Neuron (in vitro differentiated cells): ENCODE measurements at regions not wholly inside any gene's neighbourhood (a gene's known extent, or its start where the extent isn't known, plus 50 kb on each side); places are given as distances from the start of the nearest gene placed in this dataset.
A peak's percentile ranks its signal among the peaks of the same experiment; 100 is the strongest.
"Not testable (repeated sequence)": the region's sequence is repeated elsewhere in the genome, so short reads cannot be mapped to it uniquely, and the experiment has no call there.

Source experiments
- H2AFZ ChIP-seq: one replicate; pipeline ENCODE4 v1.6.1; 2013; ENCODE audit warnings: low read depth, mild to moderate bottlenecking, inconsistent platforms, low read length, moderate library complexity
- H3K27me3 ChIP-seq: one replicate; pipeline ENCODE4 v1.6.1; 2013; ENCODE audit warnings: low read length; ENCODE audit not compliant: insufficient read depth
- H3K36me3 ChIP-seq: one replicate; pipeline ENCODE4 v1.6.1; 2013; ENCODE audit warnings: low read length; ENCODE audit not compliant: insufficient read depth
- H3K4me1 ChIP-seq: one replicate; pipeline ENCODE4 v1.6.1; 2013; ENCODE audit warnings: low read length; ENCODE audit not compliant: insufficient read depth
- H3K4me3 ChIP-seq: 2 replicates; pipeline ENCODE4 v1.5.1; 2013; ENCODE audit warnings: mild to moderate bottlenecking, low read length, moderate library complexity
- H3K9me3 ChIP-seq: one replicate; pipeline ENCODE4 v1.6.1; 2013; ENCODE audit warnings: low read length

DNA sequence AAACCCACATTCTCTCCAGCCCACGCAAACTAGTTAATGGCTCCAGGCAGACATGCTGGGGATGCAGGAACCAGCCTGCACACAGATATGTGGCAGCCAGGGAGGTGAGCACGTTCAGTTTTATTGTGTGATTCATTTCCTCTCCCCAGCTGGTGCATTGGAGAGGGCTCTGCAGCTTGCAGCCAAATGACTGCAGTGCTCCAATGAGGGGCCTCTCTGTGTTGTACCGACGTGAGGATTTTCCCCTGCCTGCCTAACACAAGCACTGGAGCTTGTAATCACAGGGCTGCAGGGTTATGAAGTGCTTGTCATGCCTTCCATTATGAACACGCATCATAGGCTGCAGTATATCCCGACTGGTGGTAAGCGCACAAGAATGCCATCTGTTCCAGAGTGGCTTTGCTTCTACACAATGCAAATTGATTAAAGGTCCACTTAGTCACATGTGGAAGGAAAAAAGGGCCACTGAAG is 92.3 kb upstream of the THUMPD2 start:
- no peaks in the 10 kb centered on the region for H3K27me3 ChIP-seq
- no peaks in the 10 kb centered on the region for H3K4me1 ChIP-seq
- no peaks in the 10 kb centered on the region for H3K36me3 ChIP-seq
- H3K4me3 ChIP-seq: no peak overlapping the region
- H3K9me3 ChIP-seq: no peaks in the 10 kb centered on the region
- no peak overlapping the region for H2AFZ ChIP-seq

GRCh38 chr2:39870871-39871270 is 91.8 kb upstream of the THUMPD2 start:
- H3K27me3 ChIP-seq: no peaks in the 10 kb centered on the region
- H3K4me1 ChIP-seq: no peaks in the 10 kb centered on the region
- H3K4me3 ChIP-seq: no peak overlapping the region
- no peaks in the 10 kb centered on the region for H3K36me3 ChIP-seq
- H3K9me3 ChIP-seq: no peaks in the 10 kb centered on the region
- no peak overlapping the region for H2AFZ ChIP-seq

DNA sequence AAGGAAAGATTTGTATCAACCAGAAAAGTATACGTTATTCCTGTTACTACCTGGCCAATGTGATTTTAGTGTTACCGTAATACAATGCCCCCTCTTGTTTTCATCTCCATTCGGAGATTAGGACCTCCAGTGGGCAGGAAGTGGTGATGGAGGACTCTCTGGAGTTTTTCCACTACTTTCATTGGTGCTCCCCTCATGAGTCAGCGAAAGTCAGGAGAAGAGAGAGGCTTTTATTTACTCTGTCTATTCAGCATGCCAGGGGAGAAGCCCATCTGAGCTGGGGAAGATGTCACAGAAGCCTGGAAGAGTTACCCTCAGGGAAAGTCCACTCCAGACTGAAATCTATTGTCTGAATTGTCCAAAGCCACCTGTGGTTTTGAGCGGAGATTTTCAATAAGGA is 88.2 kb upstream of the THUMPD2 start:
- no peaks in the 10 kb centered on the region for H3K4me1 ChIP-seq
- H2AFZ ChIP-seq: no peak overlapping the region
- no peak overlapping the region for H3K4me3 ChIP-seq

GRCh38 chr2:39865751-39866150 is 86.7 kb upstream of the THUMPD2 start:
- no peaks in the 10 kb centered on the region for H3K36me3 ChIP-seq
- no peak overlapping the region for H3K4me3 ChIP-seq
- no peaks in the 10 kb centered on the region for H3K4me1 ChIP-seq
- no peaks in the 10 kb centered on the region for H3K27me3 ChIP-seq
- H3K9me3 ChIP-seq: no peaks in the 10 kb centered on the region
- H2AFZ ChIP-seq: no peak overlapping the region

More for the DNA sequence above, 88.2 kb upstream of the THUMPD2 start:
- Histone ChIP-seq H3K36me3 (no peaks in the 10 kb centered on the region), H3K9me3 (no peaks in the 10 kb centered on the region), H3K27me3 (no peaks in the 10 kb centered on the region)

GRCh38 chr2:39863672-39864071 is 84.6 kb upstream of the THUMPD2 start:
- not testable (repeated sequence) for H3K27me3 ChIP-seq, H3K9me3 ChIP-seq, H3K36me3 ChIP-seq, H2AFZ ChIP-seq, H3K4me3 ChIP-seq, H3K4me1 ChIP-seq

DNA sequence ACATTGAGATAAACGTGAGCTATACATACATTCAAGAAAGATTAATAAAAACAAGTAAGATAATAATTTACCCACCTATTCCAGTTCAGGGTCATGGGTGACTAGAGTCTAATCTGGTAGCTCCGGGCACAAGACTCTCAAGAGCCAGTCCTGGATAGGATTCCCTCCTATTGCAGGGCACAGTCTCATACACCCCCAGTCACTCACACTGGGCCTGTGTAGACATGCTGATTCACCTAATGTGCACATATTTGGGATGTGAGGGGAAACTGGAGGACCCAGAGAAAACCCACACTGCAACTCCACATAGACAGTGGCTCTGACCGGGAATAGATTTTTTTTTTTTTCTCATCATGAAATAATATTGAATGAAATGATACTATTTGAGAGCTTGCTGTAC is 81.5 kb upstream of the THUMPD2 start:
- Histone ChIP-seq H3K4me1 (peaks cover 6% of the 10 kb centered on the region), H3K9me3 (no peaks in the 10 kb centered on the region), H2AFZ (no peak overlapping the region), H3K27me3 (no peaks in the 10 kb centered on the region), H3K4me3 (no peak overlapping the region), H3K36me3 (no peaks in the 10 kb centered on the region)

DNA sequence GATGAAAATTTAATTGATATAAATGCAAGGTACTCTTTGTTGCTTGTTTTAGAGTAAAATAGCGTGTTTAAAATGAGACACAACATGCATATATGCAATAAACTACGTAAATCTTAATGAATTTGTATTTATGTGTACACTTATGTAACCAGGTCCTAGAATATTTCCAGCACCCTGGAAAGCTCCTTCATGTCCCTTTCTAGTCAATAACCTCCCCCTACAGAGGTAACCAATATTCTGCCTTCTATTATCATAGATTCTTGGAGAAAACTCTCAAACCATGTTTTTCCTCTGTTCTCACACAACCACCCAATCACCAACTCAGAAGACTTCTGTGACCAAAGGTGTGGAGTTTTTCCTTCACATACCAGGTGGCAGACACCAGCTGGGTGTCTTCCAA is 79.6 kb upstream of the THUMPD2 start:
- H3K36me3 ChIP-seq: no peaks in the 10 kb centered on the region
- H2AFZ ChIP-seq: no peak overlapping the region
- no peaks in the 10 kb centered on the region for H3K27me3 ChIP-seq
- H3K4me3 ChIP-seq: no peak overlapping the region
- H3K4me1 ChIP-seq: peaks cover 6% of the 10 kb centered on the region
- no peaks in the 10 kb centered on the region for H3K9me3 ChIP-seq

DNA sequence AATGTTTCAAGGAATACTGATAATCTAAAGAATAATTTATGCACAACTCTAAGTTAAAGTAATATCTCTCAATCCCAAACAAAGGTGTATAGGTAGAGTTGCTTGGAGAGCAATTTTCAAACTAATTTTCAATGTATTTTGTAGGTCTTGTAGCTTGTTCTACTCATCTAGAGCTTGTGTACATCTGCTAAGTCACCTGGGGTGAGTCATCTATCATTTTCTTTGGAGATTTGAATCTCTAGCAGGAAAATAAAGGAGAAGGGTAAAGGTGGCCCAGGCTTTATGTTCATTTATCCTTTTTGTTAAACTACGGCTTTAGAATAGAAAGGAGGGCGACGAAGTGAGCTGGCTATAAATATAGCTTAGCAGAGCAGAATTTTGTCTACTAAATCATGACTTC is 76.8 kb upstream of the THUMPD2 start:
- H3K36me3 ChIP-seq: no peaks in the 10 kb centered on the region
- no peak overlapping the region for H3K4me3 ChIP-seq
- no peaks in the 10 kb centered on the region for H3K9me3 ChIP-seq
- H3K4me1 ChIP-seq: peaks cover 19% of the 10 kb centered on the region
- no peak overlapping the region for H2AFZ ChIP-seq
- H3K27me3 ChIP-seq: no peaks in the 10 kb centered on the region

DNA sequence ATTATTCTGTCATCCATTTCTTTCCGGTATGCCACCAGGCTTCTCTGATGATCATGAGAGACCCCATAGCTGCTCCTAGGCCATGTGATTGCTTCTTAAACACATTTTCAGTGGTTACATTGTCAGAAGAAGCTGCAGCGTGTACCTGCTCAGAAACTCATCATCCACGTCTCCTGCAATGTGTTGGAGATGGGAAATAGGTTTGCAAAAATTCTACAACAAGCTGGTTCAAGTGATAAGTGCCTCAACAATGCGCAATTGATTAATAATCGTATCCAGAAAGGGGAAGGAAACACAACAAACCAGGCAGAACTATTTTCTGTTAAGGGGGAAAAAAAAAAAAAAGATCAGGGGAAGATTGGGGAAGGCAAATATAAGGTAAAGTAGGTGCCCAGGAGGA is 75.7 kb upstream of the THUMPD2 start:
- H3K27me3 ChIP-seq: no peaks in the 10 kb centered on the region
- H3K4me1 ChIP-seq: peaks cover 20% of the 10 kb centered on the region
- H3K9me3 ChIP-seq: no peaks in the 10 kb centered on the region
- no peak overlapping the region for H2AFZ ChIP-seq
- H3K36me3 ChIP-seq: no peaks in the 10 kb centered on the region
- H3K4me3 ChIP-seq: no peak overlapping the region

GRCh38 chr2:39852831-39853230 is 73.8 kb upstream of the THUMPD2 start:
- H2AFZ ChIP-seq: no peak overlapping the region
- no peaks in the 10 kb centered on the region for H3K27me3 ChIP-seq
- H3K4me3 ChIP-seq: no peak overlapping the region
- H3K36me3 ChIP-seq: no peaks in the 10 kb centered on the region
- H3K9me3 ChIP-seq: no peaks in the 10 kb centered on the region
- H3K4me1 ChIP-seq: peaks cover 20% of the 10 kb centered on the region

- Histone ChIP-seq H2AFZ (peak overlapping the region; percentile 73), H3K36me3 (no peaks in the 10 kb centered on the region), H3K4me3 (no peak overlapping the region), H3K27me3 (no peaks in the 10 kb centered on the region), H3K9me3 (no peaks in the 10 kb centered on the region), H3K4me1 (peaks cover 20% of the 10 kb centered on the region)
Measured at GRCh38 chr2:39851651-39852110, 72.6 kb upstream of the THUMPD2 start.

- no peaks in the 10 kb centered on the region for H3K36me3 ChIP-seq
- peak overlapping the region; percentile 73 for H2AFZ ChIP-seq
- H3K4me1 ChIP-seq: peaks cover 20% of the 10 kb centered on the region
- no peaks in the 10 kb centered on the region for H3K9me3 ChIP-seq
- no peaks in the 10 kb centered on the region for H3K27me3 ChIP-seq
- H3K4me3 ChIP-seq: no peak overlapping the region
Measured at GRCh38 chr2:39851251-39851650, 72.2 kb upstream of the THUMPD2 start.

DNA sequence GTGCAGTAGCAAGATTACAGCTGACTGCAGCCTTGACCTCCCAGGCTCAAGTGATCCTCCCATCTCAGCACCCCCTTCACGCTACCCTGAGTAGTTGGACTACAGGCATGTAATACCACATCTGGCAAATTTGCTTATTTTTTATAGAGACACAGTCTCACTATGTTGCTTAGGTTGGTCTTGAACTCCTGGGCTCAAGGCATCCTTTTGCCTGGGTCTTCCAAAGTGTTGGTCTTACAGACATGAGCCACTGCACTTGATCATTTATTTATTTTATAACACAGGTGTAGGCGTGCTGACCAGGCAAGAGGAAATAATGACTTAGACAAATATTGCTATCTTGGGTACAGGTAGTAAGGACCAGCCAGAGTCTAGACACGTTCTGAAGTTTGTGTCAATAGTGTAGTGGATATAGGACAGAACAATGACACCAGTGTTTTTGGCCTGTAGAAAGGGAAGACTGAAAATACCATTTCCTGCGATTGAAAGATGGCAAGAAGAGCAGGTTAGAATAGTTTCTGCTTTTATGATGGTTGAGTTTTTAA is 71.0 kb upstream of the THUMPD2 start:
- Histone ChIP-seq H3K36me3 (no peaks in the 10 kb centered on the region), H3K4me1 (peaks cover 15% of the 10 kb centered on the region), H3K4me3 (no peak overlapping the region), H2AFZ (no peak overlapping the region), H3K27me3 (no peaks in the 10 kb centered on the region), H3K9me3 (no peaks in the 10 kb centered on the region)

GRCh38 chr2:39849064-39849463 is 70.0 kb upstream of the THUMPD2 start:
- no peak overlapping the region for H3K4me3 ChIP-seq
- H3K4me1 ChIP-seq: peaks cover 15% of the 10 kb centered on the region
- H3K9me3 ChIP-seq: peaks cover 2% of the 10 kb centered on the region
- H2AFZ ChIP-seq: no peak overlapping the region
- no peaks in the 10 kb centered on the region for H3K27me3 ChIP-seq
- no peaks in the 10 kb centered on the region for H3K36me3 ChIP-seq
